RPMI7951 (cell line): ENCODE measurements at regions not wholly inside any gene's neighbourhood (a gene's known extent, or its start where the extent isn't known, plus 50 kb on each side); places are given as distances from the start of the nearest gene placed in this dataset.
A peak's percentile ranks its signal among the peaks of the same experiment; 100 is the strongest.
"Not testable (repeated sequence)": the region's sequence is repeated elsewhere in the genome, so short reads cannot be mapped to it uniquely, and the experiment has no call there.

Experiments
- DNase-seq: peaks from one replicate; pipeline ENCODE4 v3.0.0-alpha.2; 2012; ENCODE audit warnings: low read depth

DNA sequence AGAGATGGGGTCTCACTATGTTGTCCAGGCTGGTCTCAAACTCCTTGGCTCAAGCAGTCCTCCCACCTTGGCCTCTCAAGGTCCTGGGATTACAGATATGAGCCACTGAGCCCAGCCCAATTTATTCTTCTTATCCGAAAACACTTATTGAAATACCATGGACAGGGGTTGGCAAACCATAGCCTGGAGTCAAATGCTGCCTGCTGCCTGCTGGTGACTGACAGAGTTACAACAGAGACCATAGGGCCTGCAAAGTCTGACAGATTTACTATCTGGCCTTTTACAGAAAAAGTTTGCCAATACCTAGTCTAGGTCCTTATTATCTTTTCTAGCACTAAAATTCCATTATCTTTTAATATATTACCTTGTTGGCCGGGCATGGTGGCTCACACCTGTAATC is 87.1 kb upstream of the ZNF281 start:
- no peak for DNase-seq

DNA sequence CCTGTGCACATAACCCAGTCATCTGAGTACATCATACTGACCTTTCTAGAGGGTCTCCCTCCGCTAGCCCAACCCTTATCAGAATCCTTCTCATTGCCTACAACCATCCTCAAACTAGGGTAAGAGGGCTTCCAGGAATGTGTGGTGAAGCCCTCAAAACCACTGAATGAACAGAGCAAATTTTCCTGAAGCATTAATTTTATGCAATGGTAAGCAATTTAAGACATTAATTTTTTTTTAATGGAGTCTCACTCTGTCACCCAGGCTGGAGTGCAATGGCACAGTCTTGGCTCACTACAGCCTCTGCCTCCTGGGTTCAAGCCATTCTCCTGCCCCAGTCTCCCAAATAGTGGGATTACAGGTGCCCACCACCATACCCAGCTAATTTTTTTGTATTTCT is 86.1 kb upstream of the ZNF281 start:
- DNase-seq, result no peak

DNA sequence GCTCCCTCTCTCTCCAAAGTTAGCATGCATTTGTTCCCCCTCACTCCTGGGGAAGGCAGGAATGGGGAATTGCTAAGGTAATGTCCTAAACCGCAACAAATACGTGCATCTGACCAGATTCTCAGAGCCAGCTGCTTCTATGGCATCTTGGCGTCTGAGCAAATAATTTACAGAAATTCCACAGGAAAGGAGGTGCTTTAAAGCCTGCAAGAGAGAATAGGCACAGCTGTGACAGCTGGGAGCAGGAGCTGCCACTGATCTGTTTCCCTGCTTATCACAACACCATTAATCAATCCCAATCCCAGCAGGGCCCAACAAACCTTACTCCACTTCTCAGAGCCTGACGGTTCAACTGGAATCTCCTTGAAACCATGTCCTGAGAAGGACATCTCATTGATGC is 83.5 kb upstream of the ZNF281 start:
- no peak for DNase-seq

DNA sequence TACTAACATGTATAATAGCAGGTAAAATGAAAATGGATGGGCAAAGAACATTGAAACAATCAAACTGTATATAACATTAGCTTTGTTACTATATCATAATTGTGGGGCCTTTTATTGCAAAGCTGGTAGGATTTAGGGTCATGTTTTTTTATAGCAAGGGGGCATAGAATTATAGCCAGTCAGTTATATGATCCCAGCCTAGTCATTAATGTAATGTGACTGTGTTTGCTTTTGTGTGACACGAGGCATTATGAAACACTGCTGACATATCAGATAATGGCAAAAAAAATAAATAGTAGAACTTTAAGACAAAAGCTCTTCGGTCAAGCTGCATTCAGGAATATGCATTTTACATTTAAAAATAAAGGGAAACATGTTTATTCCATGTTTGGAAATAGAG is 81.3 kb upstream of the ZNF281 start:
- no peak for DNase-seq

DNA sequence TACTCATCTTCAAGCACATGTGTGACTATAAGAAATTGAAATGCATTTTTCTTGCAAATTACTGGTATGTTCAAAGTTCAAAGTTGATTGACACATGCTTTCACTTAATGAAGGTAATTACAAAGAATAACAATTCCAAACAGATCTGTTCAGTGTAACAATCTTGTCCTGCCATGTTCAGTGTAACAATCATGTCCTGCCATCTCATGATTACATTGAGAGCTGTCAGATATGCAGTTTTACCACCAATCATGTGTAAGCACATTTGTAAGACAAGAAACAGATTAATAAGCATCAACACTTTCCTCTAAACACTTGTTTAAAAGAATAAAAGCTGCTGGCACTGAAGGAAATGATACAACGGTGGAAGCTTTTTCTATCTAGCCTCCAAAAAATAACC is 80.3 kb upstream of the ZNF281 start:
- DNase-seq, result no peak

DNA sequence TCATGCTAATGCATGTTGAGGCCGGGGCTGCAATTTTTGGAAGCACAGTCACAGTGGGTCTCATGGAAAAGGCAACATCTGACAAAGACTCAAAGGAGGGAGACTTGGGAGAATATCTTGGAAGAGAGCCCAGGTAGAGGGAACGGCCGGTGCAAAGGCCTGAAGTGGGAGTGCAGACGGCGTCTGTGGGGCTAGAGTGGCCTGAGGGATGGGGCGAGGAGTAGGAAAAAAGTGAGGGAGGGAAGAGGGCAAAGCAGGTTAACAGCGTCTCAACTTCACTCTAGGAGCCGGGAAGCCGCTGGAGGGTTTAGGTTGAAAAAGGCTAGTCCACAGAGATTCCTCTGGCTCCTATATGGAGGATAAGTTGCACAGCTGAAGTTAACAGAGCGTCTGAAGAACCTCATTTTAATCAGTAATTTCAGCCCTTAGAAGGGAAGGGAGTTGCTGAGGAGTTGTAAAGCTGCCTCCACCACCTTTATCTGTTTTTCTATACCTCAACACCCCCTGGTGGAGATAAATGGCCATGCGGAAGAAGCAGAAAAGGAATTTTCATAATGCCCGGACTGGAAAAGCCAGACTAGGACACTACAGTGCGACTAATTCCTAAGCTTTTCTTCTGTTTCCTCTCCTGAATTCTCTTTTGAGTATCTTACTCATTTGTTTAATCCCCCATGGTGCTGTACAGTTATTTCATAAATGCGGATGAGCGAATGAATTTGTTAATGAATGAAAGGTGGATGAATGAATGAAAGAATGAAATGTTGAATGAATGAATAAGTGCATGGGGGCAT is 78.7 kb upstream of the ZNF281 start:
- peak; percentile 72 for DNase-seq

DNA sequence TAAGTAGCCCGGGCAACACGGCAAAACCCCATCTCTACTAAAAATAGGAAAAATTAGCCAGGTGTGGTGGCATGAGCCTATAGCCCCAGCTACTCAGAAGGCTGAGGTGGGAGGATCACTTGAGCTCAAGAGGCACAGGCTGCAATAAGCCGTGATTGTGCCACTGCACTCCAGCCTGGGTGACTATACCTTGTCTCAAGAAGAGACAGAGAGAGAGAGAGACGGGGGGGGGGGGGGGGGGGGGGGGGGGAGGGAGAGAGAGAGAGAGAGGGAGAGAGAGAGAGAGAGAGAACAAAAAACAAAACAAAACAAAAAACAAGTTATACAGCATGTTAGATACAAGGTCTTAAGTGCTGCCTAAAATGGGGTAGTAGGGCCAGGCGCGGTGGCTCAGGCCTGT is 77.8 kb upstream of the ZNF281 start:
- DNase-seq, result no peak

DNA sequence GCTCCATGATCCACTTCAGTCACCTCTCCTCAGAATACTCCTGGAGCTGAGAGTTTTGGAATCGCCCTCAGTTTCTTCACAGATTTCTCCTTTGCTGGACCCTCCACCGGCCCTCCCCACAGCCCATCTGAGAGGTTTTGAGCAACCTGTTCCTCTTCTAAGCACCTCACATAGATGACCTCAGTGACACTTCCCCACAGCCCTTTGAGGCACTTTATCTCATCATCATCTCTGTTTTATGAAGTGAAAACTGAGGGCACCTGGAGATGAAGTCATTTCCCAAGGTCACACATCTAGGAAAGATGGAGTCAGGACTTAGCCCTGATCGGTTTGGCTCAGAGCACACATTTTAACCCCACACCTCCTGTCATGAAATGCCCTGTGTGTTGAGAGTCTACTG is 76.8 kb upstream of the ZNF281 start:
- DNase-seq, result no peak

DNA sequence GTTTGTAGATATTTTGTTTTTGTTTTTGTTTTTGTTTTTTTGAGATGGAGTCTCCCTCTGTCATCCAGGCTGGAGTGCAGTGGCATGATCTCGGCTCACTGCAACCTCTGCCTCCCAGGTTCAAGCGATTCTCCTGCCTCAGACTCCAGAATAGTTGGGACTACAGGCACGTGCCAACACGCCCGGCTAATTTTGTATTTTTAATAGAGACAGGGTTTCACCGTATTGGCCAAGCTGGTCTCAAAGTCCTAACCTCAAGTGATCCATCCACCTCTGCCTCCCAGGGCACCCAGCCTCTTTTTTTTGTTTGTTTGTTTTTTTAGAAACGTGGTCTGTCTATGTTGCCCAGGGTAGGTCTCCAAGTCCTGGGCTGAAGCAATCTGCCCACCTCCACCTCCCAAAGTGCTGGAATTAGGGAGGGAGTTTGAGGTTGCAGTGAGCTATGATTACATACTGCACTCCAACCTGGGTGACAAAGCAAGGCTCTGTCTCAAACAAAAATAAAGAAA is 74.7 kb upstream of the ZNF281 start:
- DNase-seq, result not testable (repeated sequence)

DNA sequence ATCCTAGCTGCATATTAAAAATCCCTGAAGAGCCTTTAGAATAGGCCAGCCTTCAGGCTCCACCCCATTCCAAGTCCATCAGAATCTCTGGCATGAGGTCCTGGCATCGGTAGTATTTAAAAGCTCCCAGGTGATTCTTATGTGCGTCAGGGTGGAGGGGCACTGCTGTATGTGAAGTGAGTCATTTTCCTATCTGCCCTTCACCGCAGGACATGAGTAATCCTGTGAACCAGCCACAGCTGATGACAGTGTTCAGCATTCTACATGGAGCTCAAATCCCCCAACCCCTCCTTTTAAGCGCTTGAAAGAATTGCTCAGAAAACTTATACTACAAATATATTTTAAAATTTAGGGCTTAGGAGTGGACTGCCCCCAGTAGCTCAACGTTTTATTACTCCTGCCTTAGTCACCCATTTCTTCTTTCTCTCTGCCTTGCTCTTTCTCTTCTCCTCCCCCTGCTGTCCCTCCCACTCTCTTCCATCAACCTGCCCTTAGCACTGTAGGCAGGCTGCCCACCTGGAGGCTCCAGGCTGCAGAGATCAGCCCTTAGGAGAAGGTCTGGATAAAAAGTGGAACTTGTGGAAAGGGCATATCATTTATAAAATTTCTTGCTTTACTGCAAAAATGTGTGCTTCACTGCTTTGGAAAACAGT is 73.8 kb upstream of the ZNF281 start:
- peak; percentile 93 for DNase-seq

DNA sequence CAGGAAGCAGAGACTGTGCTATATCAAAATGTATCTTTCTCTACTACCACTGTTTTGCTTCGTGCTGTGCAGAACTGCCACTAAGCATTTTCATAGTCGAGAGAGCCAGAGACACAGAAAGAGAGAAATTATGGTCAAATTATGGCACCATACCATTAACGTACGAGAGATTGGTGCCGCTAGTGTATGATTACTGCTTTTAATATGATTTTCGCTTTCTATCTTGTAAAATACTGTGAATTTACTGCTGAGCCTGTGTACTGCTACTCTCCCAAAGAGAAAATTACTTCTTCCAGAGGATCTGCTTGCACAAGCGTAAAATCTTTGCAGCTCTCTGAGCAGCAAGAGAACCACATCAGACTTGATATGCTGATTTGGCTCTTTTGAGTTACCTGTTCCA is 71.1 kb upstream of the ZNF281 start:
- DNase-seq, result no peak

DNA sequence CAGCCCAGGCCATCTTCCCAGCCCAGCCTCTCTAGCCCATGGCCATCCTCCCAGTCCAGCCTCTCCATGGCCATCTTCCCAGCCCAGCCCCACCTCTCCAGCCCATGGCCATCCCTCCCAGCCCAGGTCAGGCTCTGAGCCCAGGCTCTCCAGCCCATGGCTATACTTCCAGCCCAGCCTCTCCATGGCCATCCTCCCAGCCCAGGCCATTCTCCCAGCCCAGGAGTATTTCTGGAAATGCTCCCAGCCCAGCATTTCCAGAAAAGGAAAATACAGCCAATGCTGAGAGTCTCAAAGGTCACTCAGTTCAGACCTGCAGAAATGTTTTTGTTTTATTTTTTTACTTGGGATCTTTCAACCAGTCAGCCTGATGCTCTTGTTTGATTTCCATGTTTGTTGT is 70.0 kb upstream of the ZNF281 start:
- DNase-seq, result no peak

DNA sequence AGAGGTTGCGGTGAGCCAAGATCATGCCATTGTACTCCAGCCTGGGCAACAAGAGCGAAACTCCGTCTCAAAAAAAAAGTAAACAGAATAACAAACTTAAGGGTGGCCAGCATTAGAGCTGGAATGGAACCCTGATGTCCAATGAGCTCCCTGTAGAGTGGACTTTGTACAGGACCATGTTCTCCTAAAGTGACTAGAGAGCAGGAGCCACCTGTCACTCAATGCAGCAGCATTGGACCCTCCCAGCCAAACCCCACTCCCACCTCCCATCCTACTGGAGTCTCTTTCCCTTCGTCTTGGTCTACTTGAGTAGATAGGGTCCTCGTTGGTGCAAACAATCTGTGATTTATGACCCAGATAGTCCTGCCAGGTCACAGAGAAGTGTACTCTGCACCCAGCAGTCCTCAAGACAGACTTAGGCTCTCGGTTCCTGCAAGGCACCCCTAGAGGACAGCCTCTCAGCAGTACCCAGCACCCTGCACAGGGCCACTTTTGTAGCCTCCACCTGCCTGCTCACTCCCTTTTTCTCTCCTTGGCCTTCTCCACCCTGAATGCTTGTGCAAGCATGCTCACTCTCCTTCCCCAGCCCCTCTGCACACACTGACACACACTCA is 69.2 kb upstream of the ZNF281 start:
- no peak for DNase-seq

DNA sequence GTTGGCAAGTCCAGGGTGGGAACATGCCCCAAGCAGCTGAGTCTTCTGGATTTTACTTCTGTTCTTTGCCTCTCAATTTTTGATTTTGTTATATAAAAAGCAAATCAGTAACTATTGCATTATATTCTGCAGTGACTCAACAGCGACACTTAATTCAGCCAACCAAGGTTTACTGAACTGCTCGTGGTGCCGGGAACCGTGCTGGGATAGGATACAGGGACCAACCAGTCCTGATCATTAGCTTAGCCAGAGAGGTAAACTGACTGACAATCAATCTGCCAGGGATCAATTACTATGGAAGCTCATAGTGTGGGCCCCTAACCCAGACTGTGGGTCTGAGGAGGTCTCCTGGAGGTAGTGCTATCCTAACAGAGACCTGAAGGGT is 68.4 kb upstream of the ZNF281 start:
- no peak for DNase-seq

DNA sequence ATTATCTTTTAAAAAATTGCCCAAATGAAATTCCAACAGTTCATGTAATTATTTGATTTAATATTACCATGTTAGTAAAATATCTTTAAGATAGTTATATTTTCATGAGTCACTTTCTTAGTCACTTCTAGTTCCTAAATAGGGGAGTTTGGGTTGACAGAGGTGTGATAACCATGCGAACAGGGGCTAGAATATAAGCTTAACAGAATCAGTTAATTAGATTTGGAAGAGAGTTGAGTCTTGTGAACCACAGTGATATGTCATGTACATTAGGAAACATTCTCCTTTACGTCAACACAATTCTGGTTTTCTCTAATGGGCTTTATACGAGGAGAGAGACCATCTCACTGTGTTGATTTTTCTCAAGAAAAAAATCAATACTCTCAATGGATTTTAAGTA is 64.8 kb upstream of the ZNF281 start:
- no peak for DNase-seq

DNA sequence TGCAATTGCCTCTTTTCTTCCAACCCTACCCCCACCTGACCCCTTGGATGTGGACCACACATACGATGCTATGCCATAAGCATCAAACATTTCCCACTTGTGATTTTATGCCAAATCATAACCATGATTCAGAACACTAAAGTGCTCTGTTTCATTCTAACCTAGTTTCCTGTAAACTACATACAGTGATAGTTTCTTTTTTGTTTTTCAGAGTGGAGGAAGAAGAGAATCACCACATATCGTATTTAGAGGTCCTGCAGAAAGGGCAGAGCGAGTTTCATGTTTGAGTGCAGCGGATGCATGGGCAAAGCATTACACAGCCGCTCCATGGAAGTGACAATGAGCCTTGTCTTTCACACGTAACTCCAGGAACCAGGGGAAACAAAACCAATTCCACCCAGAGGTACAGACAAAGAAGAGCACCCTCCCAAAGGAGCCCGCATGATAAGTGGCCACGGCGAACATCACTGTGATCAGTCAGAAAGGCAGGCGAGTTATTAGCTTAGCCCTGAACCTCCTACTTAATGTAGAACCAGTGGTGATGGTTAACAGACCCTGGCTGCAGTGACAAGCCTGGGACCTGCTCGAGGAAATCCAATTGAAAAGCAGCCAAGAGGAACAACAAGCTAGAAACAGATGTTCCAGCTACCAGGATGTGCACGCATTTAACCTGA is 64.0 kb upstream of the ZNF281 start:
- peak; percentile 26 for DNase-seq

DNA sequence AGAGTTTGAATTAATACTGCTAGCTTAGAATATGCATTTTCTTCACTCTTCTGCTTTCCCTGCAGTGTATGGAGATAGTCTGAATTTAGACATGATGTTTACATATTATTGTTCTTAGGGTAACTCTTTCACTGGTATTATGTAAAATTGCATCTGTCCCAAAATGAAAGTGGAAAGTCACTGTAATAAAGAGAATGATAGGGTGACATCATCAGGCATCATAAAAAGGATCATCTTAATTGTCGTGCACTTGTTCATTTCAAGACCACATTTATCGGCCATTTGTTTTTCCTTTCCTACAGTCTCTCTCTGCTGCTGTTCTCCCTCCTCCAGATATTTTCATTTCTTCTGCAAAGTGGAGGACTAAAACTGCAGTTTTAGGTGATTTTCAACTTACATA is 61.9 kb upstream of the ZNF281 start:
- no peak for DNase-seq

DNA sequence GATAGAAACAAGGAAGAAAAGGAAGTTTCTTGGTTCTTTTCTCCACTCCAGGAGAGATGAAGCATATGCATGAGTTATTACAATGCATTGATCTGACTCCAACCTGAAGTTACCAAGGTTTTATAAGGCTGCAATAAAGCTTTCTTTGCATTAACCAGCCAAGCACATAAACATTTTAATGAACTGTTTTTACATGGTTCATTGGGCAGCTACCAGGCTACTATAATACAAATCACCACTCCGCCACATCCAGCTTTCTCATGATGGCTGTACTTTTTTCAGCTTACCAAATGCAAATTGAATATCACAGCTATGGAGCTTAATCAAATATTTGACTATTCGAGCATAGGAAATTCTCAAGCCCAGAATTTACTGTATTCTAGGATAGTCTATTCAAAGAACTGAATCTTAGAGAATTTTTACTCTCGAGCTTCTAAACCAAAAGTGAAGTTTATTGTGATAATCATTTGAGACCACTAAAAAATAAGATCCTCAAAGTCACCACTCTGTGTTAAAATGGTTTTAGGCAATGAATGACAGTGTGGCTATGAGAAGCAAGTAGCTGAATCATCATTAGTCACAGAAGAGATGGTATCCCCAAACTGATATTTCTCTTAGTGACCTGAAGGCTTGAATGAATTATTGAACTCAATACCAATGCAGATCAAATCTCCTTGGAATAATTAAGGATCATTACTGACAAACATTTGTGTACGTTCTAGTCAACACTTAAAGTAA is 58.6 kb upstream of the ZNF281 start:
- DNase-seq, result peak; percentile 29

DNA sequence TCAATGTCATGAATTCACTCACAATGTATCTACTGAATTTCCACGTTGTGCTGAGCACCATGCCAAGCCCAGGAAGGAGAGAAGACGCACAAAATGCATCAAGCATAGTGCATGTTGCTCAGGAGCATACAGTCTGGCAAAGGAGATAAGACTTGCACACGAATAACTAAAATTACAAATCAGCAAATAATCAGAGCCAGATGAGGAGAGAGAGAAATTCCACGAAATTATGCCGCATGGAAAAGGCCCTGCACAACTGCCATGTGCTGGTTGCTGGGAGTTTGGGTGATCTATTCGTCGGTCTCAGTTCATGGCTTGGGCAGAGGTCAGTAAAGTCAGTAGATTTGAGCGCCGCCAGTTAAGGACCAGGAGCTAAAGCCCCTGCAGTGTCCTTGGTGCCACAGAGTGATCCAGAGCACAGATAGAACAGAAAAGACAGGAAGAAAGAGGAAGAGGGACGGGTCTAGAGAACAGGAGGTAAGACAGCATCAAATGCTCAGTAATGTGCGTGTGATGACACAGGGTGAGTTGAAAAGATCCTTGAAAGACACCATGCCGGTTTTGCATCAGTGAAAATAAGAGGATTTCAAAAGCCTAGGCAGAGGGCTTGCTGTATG is 55.1 kb upstream of the ZNF281 start:
- no peak for DNase-seq
